ENCODE measurements at regions not wholly inside any gene's neighbourhood (a gene's known extent, or its start where the extent isn't known, plus 50 kb on each side); places are given as distances from the start of the nearest gene placed in this dataset.

DNA sequence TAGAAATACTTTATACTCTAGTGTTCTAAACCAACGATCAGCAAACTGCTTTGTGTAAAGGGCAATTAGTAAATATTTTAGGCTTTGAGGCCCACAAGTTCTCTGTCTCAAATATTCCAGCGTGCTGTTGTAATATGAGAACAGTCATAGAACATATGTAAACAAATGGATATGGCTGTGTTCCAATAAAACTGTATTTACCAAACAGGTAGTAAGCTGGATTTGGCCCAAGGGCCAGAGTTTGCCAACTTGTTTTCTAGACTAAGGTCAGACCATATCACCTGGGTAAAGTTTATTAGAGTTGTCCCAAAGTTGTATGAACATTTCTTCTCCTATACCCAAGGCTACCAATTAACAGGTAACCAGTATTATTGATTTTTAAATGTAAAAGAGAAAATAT is 303.2 kb upstream of the MC4R start:
- H3K9me3 Mint-ChIP-seq (ENCODE audit: unreplicated experiment), result no peaks in the 10 kb centered on the region
- no peak overlapping the region for H3K4me3 Mint-ChIP-seq (ENCODE audit: unreplicated experiment)
- DNase-seq (ENCODE audit: low spot score), result no peak
- no peaks in the 10 kb centered on the region for H3K36me3 Mint-ChIP-seq (ENCODE audit: low read depth, unreplicated experiment)
- TF ChIP-seq, protein P1, sequence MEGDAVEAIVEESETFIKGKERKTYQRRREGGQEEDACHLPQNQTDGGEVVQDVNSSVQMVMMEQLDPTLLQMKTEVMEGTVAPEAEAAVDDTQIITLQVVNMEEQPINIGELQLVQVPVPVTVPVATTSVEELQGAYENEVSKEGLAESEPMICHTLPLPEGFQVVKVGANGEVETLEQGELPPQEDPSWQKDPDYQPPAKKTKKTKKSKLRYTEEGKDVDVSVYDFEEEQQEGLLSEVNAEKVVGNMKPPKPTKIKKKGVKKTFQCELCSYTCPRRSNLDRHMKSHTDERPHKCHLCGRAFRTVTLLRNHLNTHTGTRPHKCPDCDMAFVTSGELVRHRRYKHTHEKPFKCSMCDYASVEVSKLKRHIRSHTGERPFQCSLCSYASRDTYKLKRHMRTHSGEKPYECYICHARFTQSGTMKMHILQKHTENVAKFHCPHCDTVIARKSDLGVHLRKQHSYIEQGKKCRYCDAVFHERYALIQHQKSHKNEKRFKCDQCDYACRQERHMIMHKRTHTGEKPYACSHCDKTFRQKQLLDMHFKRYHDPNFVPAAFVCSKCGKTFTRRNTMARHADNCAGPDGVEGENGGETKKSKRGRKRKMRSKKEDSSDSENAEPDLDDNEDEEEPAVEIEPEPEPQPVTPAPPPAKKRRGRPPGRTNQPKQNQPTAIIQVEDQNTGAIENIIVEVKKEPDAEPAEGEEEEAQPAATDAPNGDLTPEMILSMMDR (IDR thresholded peaks at IDR 0.05; ENCODE audit: unreplicated experiment), result no peak
- no peak overlapping the region for H3K27ac Mint-ChIP-seq (ENCODE audit: unreplicated experiment)
- H3K27me3 Mint-ChIP-seq (ENCODE audit: unreplicated experiment), result peaks cover 1% of the 10 kb centered on the region
- peaks cover under 1% of the 10 kb centered on the region for H3K4me1 Mint-ChIP-seq (ENCODE audit: unreplicated experiment)

DNA sequence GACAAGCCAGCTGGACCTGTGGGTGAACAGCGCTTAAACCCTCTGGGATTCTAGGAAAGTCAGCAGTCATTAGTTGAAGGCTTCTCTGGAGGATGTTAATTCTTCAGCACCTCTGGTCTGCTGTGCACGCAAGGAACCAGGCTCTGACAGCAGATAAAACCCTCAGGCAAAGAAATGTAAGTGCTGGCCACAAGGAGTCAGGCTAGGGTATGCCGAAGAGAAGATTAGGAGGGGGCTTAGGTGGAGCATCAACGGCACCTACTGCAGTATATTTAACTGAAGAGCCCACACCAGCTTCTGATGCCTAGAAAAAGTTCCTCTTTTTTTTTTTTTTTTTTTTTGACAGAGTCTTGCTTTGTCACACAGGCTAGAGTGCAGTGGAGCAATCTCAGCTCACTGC is 304.2 kb upstream of the MC4R start:
- Mint-ChIP-seq H3K4me1 (ENCODE audit: unreplicated experiment) (no peaks in the 10 kb centered on the region), H3K9me3 (ENCODE audit: unreplicated experiment) (no peaks in the 10 kb centered on the region), H3K27me3 (ENCODE audit: unreplicated experiment) (peaks cover 1% of the 10 kb centered on the region), H3K4me3 (ENCODE audit: unreplicated experiment) (no peak overlapping the region), H3K36me3 (ENCODE audit: low read depth, unreplicated experiment) (no peaks in the 10 kb centered on the region), H3K27ac (ENCODE audit: unreplicated experiment) (no peak overlapping the region)
- no peak for DNase-seq (ENCODE audit: low spot score)
- TF ChIP-seq, protein P1 (IDR thresholded peaks at IDR 0.05; ENCODE audit: unreplicated experiment), result no peak

DNA sequence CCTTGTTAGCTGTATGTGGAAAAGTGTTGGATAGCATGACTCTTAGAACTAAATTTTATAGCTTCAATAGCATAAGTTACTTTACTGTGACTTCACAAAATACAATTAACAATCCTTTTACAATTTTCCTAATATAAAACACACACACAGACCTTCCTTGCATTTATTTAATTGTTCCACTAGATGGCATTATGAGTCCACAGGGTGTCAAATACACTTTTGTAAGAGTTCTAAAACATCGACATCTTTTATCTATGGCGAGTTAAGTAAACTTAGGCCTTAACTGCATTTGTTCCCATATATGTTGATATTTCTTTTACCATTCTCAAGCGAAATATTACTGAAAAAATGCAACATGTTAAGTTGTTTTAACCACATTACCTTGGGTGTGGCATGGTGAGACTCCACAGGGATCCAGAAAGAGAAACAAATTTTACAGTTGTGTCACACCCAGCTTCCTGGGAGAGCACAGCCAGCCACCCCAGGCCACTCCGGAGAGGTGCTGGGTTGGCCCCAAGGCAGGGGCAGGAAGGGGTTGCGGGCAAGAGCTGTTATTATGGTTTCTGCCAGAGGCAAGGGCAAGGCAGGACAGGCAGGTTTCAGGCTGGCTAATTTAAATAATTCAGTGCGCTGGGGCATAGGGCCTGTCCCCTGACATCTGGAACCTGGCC is 312.4 kb upstream of the MC4R start:
- H3K27ac Mint-ChIP-seq (ENCODE audit: unreplicated experiment), result no peak overlapping the region
- H3K4me1 Mint-ChIP-seq (ENCODE audit: unreplicated experiment), result no peaks in the 10 kb centered on the region
- no peak for DNase-seq (ENCODE audit: low spot score)
- H3K36me3 Mint-ChIP-seq (ENCODE audit: low read depth, unreplicated experiment), result no peaks in the 10 kb centered on the region
- no peaks in the 10 kb centered on the region for H3K9me3 Mint-ChIP-seq (ENCODE audit: unreplicated experiment)
- peaks cover 1% of the 10 kb centered on the region for H3K27me3 Mint-ChIP-seq (ENCODE audit: unreplicated experiment)
- TF ChIP-seq, protein P1 (IDR thresholded peaks at IDR 0.05; ENCODE audit: unreplicated experiment), result peak; percentile 61
- no peak overlapping the region for H3K4me3 Mint-ChIP-seq (ENCODE audit: unreplicated experiment)

DNA sequence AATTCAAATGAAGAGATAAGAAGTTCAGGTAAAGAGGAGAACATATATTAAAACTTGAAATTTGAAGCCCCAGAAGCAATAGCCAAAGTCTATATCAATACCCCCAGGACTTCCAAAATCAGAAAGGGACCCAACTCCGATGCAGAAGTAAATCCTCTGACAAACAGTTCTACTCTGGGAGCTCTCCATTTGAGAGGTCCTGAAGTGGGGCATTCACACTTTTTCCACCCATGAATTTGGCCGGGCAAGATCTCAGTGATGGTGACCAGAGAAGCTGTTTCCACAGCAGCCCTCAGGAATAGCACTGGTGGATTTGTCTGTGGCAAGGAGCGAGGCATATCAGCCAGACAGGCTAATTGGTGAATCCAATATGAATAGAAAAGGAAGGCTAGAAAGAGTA is 313.6 kb upstream of the MC4R start:
- Mint-ChIP-seq H3K4me3 (ENCODE audit: unreplicated experiment) (no peak overlapping the region), H3K27ac (ENCODE audit: unreplicated experiment) (no peak overlapping the region), H3K27me3 (ENCODE audit: unreplicated experiment) (no peaks in the 10 kb centered on the region), H3K4me1 (ENCODE audit: unreplicated experiment) (no peaks in the 10 kb centered on the region), H3K36me3 (ENCODE audit: low read depth, unreplicated experiment) (no peaks in the 10 kb centered on the region), H3K9me3 (ENCODE audit: unreplicated experiment) (no peaks in the 10 kb centered on the region)
- DNase-seq (ENCODE audit: low spot score), result no peak
- TF ChIP-seq, protein P1 (IDR thresholded peaks at IDR 0.05; ENCODE audit: unreplicated experiment), result no peak

DNA sequence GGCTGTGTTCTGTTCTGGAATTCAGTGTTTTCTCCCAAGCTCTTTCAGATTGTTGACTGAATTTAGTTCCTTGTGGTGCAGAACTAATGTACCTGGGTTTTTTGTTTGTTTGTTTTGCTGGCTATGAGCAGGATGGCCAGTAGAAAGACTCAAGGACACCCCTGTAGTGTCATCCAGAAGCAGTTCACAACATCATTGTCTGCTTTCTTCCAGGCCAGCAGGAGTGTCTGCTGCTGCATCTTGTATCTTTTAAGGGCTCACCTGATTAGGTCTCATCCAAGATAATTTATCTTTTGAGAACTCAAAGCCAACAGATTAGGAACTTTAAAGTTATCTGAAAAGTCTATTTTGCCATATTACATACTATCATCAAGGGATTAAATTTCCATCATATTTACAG is 318.5 kb upstream of the MC4R start:
- Mint-ChIP-seq H3K27me3 (ENCODE audit: unreplicated experiment) (no peaks in the 10 kb centered on the region), H3K4me3 (ENCODE audit: unreplicated experiment) (no peak overlapping the region), H3K36me3 (ENCODE audit: low read depth, unreplicated experiment) (no peaks in the 10 kb centered on the region), H3K27ac (ENCODE audit: unreplicated experiment) (no peak overlapping the region), H3K9me3 (ENCODE audit: unreplicated experiment) (no peaks in the 10 kb centered on the region), H3K4me1 (ENCODE audit: unreplicated experiment) (peaks cover 5% of the 10 kb centered on the region)
- no peak for DNase-seq (ENCODE audit: low spot score)
- TF ChIP-seq, protein P1 (IDR thresholded peaks at IDR 0.05; ENCODE audit: unreplicated experiment), result no peak

Data from endothelial cell (in vitro differentiated cells).